ENCODE measurements at regions not wholly inside any gene's neighbourhood (a gene's known extent, or its start where the extent isn't known, plus 50 kb on each side); places are given as distances from the start of the nearest gene placed in this dataset.
"Not testable (repeated sequence)": the region's sequence is repeated elsewhere in the genome, so short reads cannot be mapped to it uniquely, and the experiment has no call there.

DNA sequence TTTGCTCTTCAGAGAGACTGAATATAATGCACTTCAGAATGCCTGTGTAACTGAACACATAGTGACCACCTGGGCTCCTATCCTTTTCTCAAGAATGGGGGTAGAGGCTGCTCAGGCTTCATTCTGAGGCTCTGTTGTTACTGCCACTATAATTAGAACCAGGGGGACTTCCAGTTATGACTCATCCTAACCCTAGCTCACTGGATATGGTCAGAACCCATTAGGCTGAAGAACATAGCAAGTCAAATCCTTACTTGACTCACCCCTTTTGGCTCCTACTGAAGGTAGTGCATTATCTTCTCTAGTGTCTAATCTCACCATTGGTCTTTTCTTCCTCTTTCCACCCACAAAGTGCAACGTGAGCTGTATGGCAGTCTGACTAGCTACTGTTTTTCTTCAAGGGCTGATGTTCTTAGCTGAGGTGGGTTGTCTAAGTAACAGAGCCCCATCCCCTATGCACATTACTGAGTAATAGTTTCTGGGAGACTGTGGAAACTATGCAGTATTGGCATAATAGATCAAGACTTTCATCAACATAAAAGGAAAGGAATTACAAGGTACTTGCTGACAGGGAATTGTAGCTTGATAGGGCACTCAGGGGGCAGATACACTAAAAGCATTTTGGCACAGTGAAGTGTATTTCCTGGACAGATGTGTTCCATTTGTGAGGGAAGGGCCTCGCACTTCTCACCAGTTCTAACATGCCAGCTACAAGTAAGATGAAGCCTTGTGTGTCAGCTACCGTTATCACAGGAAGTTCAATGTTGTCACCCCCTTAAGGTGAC, 431.0 kb upstream of the MEF2C start:
- no peak for DNase-seq

DNA sequence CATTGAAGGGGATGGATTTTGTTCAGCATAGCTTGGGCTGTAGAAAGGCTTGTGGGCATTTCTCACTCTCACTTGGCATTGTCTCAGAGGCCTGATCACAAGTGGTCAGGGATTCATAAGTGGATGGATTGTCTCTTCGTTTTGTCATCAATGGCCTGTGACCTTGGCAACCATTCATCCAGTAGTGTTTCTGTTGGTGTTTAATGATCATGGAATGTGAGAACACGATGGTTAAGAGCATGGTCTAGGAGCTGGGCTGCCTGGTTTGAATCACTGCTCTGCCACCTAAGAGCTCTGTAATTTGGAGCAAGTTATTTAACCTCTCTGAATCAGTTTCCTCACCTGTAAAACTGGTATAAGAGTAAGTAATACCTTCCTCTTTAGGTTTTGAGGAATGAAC, 430.1 kb upstream of the MEF2C start:
- DNase-seq = no peak

DNA sequence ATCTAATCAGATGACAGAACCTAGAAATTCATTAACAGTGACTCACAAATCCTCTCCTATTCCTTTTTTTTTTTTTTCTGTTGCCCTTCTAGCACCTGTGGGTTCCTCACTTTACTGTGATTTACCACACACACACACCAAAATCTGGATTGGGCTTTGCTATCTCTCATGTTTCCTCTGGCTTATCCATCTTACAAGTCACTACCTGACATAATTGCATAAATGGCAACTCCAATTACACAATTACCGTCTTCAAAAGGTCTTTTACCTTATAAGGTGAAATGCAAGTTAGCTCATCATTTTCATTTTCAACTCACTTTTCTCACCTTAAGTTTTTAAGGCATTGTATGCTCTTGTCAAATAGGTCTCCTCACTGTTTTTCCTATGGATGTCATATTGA, 426.3 kb upstream of the MEF2C start:
- DNase-seq = no peak

- no peak for DNase-seq
Observed at GRCh38 chr5:89308606-89309040, 425.6 kb upstream of the MEF2C start.

- DNase-seq = no peak
Observed at GRCh38 chr5:89307972-89308371, 425.0 kb upstream of the MEF2C start.

DNA sequence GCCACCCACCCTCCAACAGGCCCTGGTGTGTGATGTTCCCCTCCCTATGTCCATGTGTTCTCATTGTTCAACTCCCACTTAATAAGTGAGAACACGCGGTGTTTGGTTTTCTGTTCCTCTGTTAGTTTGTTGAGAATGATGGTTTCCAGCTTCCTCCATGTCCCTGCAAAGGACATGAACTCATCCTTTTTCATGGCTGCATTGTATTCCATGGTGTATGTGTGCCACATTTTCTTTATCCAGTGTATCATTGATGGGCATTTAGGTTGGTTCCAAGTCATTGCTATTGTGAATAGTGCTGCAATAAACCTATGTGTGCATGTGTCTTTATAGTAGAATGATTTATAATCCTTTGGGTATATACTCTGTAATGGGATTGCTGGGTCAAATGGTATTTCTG, 424.2 kb upstream of the MEF2C start:
- DNase-seq = not testable (repeated sequence)

GRCh38 chr5:89303033-89303480, 420.1 kb upstream of the MEF2C start:
- DNase-seq = no peak

DNA sequence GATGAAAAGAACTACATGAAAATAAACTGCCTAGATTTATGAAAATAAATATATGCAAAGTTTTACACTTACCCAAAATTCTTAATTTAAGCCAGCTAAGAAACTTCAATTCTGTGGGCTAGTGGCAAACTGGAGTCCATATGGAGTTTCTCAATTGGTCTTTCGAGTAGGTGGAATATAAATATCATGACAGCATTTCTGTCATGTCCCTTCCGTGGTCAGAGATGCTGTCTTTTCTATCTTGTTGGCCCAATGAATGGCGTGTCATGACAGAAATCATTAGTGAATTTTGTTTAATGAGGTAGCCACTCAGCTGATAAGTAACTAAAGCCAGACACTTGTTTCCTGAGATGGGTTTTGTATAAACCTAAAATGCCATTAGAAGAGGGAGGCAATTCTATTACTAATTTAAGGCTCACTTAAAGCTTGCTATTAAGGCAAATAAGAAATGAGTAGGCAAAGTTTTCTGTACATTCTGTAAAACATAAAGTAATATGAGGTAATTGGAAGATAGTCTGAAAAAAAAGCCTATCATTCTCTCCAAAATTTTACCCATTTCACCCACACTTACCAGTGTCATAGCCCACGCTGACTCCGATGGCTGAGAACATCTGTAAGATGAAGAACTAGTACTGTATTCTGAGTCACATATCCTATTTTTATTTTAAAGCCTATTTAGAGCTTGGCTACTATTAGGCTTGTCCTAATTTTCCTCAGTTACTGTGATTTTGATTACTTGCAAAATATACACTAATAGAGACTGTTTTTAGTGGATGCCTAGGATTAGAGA, 419.3 kb upstream of the MEF2C start:
- DNase-seq = no peak

- DNase-seq = no peak
Observed at GRCh38 chr5:89301321-89302025, 418.5 kb upstream of the MEF2C start.

GRCh38 chr5:89300426-89300970, 417.5 kb upstream of the MEF2C start:
- no peak for DNase-seq

DNA sequence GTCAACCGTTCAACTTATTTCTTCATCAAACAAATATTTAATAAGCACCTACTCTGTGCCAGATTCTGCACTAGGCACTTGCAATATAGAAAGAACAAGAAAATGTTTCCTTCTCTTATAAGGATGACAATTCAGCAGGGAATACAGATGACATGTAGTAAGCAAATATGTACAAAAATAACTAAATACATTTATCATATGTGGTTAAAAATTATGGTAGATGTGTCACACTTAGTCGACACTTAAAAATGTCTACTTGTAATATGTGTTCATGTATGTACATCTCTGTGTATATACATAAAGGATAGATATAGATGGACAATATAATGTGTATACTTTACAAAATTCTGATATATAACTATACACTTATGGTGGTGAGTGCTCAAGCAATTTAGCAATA, 417.0 kb upstream of the MEF2C start:
- DNase-seq = no peak

DNA sequence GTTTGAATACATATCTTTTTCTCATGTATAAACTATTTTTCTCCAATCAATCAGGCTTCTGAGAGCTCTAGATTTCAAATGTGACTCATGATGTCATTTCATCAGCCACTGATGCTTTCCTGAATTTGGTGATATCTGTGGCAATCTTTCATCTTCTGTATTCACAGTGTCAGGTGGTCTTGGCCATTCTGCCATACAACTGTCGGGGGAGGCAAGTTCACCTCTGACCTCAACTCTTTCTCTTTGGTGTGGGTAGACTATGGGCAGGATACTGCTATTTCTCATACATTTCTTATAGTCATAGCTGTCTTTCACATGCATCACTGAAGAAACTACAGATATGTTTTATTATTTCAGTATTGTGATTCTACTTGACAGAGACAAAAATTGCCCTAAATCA, 414.1 kb upstream of the MEF2C start:
- DNase-seq = no peak

DNA sequence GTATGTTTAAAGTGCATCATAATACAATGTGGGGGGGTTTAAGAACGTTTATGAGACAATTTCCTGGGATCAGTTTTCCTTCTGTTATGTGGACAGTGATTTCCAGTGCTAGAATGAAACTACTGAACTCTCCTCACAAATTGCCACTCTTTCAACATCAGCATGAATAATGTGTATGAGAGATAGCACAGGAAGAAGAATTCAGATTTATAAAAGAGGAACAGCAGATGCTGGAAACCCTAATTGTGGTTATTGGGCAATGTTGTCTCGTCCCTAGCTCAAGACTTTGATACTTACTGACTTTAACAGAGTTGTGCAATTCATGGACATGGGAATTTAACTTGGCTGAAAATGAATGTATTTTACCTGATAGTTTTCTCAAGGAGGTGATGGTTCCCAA, 410.8 kb upstream of the MEF2C start:
- no peak for DNase-seq

GRCh38 chr5:89292487-89292886, 409.5 kb upstream of the MEF2C start:
- no peak for DNase-seq

DNA sequence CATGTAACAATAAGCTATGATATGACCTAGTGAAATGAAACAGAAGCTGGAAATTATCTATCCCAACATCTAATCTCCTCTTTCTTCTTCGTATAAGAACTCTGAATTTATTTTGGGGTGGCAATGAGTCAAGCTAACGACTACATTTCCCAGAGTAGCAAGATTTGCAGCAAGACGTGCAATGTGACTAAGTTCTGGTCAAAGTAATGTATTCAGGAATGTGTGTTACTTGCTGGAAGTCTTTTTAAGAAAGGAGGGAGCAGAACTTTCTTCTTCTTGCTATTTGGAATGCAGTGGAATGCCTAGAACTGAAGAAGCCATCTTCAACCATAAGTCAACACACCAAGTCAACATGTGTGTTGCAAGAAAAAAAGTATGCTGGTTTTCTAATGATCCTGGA, 406.6 kb upstream of the MEF2C start:
- no peak for DNase-seq

GRCh38 chr5:89287964-89288363, 405.0 kb upstream of the MEF2C start:
- DNase-seq = no peak

DNA sequence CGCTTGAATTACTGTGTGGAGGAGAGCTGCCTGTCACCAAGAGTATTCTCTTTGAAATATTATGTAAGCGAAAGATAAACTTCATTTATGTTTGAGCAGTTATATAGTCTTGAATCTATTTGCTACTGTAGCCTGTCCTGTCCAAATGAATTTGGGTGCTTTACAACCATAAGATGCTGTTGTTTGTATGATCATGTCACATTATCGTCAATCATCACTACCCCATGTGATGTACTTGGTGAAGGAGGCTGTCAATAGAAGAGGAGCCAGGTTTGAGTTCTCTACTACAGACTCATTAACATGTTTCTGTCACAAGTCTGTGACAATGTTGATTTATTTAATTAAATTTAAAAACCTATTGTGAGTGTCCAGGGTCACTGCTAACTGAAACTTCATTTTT, 403.3 kb upstream of the MEF2C start:
- no peak for DNase-seq

DNA sequence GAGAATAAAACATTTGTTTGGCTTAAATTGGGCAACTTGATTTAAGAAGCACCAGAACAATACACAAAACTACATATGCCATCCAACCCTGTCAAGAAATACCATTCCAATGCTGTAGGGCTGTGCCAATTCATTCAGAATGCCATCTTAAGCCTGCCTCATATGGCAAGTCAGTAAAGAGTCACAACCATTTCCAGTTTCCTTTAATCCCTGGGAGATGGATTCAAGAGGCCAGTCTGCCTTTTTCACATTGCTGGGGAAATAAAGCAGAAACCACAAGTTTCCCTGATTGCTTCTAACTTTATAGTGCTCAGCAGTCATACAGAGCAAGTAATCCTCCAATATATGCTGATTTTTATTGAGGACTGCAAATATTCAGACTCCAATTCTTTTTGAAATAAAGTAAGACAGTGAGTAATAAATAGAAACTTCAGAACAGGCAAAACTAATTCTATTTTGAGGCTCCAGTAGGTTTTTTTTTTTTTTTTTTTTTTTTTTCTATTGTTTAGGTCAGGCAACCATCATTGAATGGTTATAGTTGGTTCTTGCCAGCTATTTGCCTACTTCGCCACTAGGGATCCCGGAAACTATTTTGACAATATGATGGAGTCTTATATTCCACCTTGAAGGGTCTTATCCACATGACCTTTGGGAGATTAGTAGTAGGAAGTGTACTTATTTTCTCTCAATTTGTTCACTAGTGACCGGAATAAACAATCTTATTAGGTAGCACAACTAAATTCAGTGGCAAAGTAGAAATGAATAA, 400.9 kb upstream of the MEF2C start:
- no peak for DNase-seq

DNA sequence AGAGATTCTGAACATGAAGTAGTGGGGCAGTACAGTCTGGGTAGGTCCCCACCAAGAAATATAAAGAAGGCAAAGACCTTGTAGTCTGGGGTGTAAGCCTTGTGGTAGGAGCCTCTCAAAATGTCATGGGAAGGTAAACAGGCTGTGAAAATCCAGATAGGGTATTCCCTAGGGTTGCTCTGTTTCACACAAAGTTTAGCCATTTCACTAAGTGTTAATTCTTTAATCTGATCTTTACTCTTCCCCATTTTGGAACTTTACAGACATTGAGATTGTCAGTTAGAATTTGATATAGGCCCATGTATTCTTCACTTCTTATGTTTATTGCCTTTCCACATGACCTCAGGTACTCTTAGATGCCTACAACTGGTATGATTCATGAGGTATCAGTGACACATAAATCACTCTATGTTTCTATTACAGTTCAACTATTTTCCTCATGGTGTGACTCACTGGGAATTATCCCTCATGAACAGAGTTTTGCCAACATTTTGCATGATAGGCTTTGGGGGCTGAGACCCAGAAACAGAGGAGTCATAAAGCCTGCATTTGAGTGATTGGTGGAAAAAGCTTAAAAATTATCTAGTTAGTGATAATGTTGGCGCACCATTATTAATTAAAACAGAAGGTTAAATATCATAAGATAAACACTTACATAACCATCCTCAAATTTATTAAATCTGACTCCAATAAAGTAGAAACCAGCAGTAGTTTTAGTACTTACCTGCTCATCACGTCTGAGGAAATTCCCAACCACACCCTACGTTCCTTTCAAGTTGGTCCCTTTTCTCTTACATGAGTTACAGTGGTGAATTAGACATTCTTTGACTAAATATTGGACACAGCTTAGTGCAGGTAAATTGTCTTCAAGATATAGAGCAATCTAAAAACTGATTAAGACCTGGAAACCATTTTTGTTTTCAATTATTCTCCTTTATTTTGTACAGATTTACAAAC, 399.8 kb upstream of the MEF2C start:
- DNase-seq = no peak

GRCh38 chr5:89281766-89282553, 399.0 kb upstream of the MEF2C start:
- no peak for DNase-seq

- no peak for DNase-seq
Observed at GRCh38 chr5:89281211-89281610, 398.2 kb upstream of the MEF2C start.
